KMS-11 (cell line): ENCODE measurements at regions not wholly inside any gene's neighbourhood (a gene's known extent, or its start where the extent isn't known, plus 50 kb on each side); places are given as distances from the start of the nearest gene placed in this dataset.
A peak's percentile ranks its signal among the peaks of the same experiment; 100 is the strongest.

Source experiments
- H2AFZ ChIP-seq: fragments of 200-600 bp; sonication (generic); 2 replicates; pipeline ENCODE4 v1.6.1; 2016; ENCODE audit warnings: antibody characterized with exemption, mixed run types, low read depth
- H3K27ac ChIP-seq: fragments of 200-600 bp; sonication (generic); 2 replicates; pipeline ENCODE4 v1.6.1; 2016; ENCODE audit warnings: mild to moderate bottlenecking, mixed run types
- H3K27me3 ChIP-seq: fragments of 200-600 bp; sonication (generic); 2 replicates; pipeline ENCODE4 v1.6.1; 2017; ENCODE audit warnings: mild to moderate bottlenecking, low read depth, mixed run types, moderate library complexity; ENCODE audit not compliant: insufficient read depth
- H3K36me3 ChIP-seq: fragments of 200-600 bp; sonication (generic); 2 replicates; pipeline ENCODE4 v1.6.1; 2017; ENCODE audit warnings: mild to moderate bottlenecking, mixed run types; ENCODE audit not compliant: insufficient read depth
- H3K4me1 ChIP-seq: fragments of 200-600 bp; sonication (generic); 2 replicates; pipeline ENCODE4 v1.6.1; 2016; ENCODE audit warnings: mild to moderate bottlenecking, low read depth, mixed run types; ENCODE audit not compliant: poor library complexity, severe bottlenecking
- H3K4me2 ChIP-seq: fragments of 200-600 bp; sonication (generic); 2 replicates; pipeline ENCODE4 v1.7.0; 2016; ENCODE audit warnings: mild to moderate bottlenecking, mixed run types
- H3K4me3 ChIP-seq: fragments of 200-600 bp; sonication (generic); IDR thresholded peaks from 2 replicates; pipeline ENCODE4 v1.6.1; 2017; ENCODE audit warnings: low read depth, low read length, mixed read lengths; ENCODE audit not compliant: insufficient read depth
- H3K79me2 ChIP-seq: fragments of 200-600 bp; sonication (generic); 2 replicates; pipeline ENCODE4 v1.6.1; 2016; ENCODE audit warnings: low read depth, mixed run types; ENCODE audit not compliant: insufficient read depth
- H3K9ac ChIP-seq: fragments of 200-600 bp; sonication (generic); 2 replicates; pipeline ENCODE4 v1.6.1; 2016; ENCODE audit warnings: mild to moderate bottlenecking, mixed run types
- H4K20me1 ChIP-seq: fragments of 200-600 bp; sonication (generic); 2 replicates; pipeline ENCODE4 v1.6.1; 2016; ENCODE audit warnings: mild to moderate bottlenecking, mixed run types; ENCODE audit not compliant: insufficient read depth
- TF ChIP-seq, protein P1 (sequence below): fragments of 200-600 bp; sonication (generic); conservative IDR thresholded peaks from 2 replicates; pipeline ENCODE4 v1.6.1; 2017; ENCODE audit warnings: low read depth, mild to moderate bottlenecking, antibody characterized with exemption, low read length, moderate library complexity, mixed read lengths

DNA sequence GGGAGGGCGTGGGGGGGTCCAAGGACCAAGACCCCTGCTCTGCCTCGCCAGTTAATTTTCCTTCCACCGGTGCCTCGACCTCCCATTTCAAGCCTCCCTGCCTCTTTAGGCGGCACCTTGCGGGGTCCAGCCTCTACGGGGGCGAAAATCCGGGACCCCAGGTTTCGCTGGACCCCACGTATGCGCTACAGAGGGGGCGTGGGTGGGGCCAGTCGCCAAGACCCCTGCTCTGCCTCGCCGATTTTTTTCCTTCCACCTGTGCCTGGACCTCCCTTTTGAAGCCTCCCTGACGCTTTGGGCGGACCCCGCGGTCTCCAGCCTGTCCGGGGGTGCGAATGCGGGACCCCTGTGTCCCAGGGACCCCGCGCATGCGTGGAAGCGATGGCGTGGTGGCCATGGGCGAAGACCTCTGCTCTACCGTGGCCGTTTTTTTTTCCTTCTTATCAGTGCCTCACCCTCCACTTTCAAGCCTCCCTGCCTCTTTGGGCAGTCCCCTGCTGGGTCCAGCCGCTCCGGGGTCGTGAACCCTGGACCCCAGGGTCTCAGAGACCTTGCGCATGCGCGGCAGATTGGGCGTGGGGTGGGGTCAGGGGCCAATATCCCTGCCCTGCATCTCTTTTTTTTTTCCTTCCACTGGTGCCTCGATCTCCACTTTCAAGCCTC, 324.2 kb downstream of the ALG10 start:
- H3K4me1 ChIP-seq = peaks cover 7% of the 10 kb centered on the region
- no peaks in the 10 kb centered on the region for H3K36me3 ChIP-seq
- no peak overlapping the region for H3K27ac ChIP-seq
- peak overlapping the region; percentile 98 for H3K4me2 ChIP-seq
- H3K79me2 ChIP-seq = no peaks in the 10 kb centered on the region
- H3K9ac ChIP-seq = peak overlapping the region; percentile 30; the same call in 1 of the 2 replicates
- TF ChIP-seq, protein P1, sequence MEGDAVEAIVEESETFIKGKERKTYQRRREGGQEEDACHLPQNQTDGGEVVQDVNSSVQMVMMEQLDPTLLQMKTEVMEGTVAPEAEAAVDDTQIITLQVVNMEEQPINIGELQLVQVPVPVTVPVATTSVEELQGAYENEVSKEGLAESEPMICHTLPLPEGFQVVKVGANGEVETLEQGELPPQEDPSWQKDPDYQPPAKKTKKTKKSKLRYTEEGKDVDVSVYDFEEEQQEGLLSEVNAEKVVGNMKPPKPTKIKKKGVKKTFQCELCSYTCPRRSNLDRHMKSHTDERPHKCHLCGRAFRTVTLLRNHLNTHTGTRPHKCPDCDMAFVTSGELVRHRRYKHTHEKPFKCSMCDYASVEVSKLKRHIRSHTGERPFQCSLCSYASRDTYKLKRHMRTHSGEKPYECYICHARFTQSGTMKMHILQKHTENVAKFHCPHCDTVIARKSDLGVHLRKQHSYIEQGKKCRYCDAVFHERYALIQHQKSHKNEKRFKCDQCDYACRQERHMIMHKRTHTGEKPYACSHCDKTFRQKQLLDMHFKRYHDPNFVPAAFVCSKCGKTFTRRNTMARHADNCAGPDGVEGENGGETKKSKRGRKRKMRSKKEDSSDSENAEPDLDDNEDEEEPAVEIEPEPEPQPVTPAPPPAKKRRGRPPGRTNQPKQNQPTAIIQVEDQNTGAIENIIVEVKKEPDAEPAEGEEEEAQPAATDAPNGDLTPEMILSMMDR = no peak
- no peaks in the 10 kb centered on the region for H4K20me1 ChIP-seq
- peak overlapping the region; percentile 93 for H2AFZ ChIP-seq
- peaks cover 40% of the 10 kb centered on the region for H3K27me3 ChIP-seq
- no peak overlapping the region for H3K4me3 ChIP-seq

DNA sequence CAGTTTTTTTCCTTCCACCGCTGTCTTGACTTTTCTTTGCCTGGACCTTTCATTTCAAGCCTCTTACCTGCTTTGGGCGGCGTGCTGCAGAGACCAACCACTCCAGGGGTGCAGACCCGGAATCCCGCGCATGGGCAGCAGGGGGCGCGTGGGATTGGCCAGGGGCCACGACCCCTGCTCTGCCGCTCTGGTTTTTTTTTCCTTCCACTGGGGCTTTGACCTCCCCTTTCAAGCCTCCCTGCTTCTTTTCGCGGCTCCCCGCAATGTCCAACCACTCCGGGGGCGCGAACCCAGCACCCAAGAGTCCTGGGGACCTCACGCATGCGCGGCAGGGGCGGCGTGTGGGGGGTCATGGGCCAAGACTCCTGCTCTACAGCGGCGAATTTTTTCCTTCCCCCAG, 325.1 kb downstream of the ALG10 start:
- peak overlapping the region; percentile 93 for H2AFZ ChIP-seq
- no peaks in the 10 kb centered on the region for H4K20me1 ChIP-seq
- no peak overlapping the region for H3K27ac ChIP-seq
- TF ChIP-seq, protein P1 = peak; percentile 82
- no peaks in the 10 kb centered on the region for H3K4me1 ChIP-seq
- no peaks in the 10 kb centered on the region for H3K79me2 ChIP-seq
- no peak overlapping the region for H3K9ac ChIP-seq
- H3K4me3 ChIP-seq = no peak overlapping the region
- H3K4me2 ChIP-seq = peak overlapping the region; percentile 98
- peaks cover 32% of the 10 kb centered on the region for H3K27me3 ChIP-seq
- H3K36me3 ChIP-seq = no peaks in the 10 kb centered on the region

DNA sequence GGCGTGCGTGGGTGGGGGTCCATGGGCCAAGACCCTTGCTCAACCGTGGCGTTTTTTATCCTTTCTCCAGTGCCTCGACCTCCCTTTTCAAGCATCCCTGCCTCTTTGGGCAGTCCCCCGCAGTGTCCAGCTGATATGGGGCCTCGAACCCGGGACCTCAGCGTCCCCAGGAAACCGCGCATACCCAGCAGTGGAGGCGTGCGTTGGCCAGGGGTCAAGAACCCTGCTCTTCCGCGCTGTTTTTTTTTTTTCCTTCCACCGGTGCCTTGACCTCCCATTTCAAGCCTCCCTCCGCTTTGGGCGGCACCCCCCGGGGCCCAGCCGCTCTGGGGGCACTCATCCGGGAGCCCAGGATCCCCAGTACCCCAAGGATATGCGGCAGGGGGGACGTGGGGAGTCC, 325.8 kb downstream of the ALG10 start:
- no peak overlapping the region for H3K9ac ChIP-seq

DNA sequence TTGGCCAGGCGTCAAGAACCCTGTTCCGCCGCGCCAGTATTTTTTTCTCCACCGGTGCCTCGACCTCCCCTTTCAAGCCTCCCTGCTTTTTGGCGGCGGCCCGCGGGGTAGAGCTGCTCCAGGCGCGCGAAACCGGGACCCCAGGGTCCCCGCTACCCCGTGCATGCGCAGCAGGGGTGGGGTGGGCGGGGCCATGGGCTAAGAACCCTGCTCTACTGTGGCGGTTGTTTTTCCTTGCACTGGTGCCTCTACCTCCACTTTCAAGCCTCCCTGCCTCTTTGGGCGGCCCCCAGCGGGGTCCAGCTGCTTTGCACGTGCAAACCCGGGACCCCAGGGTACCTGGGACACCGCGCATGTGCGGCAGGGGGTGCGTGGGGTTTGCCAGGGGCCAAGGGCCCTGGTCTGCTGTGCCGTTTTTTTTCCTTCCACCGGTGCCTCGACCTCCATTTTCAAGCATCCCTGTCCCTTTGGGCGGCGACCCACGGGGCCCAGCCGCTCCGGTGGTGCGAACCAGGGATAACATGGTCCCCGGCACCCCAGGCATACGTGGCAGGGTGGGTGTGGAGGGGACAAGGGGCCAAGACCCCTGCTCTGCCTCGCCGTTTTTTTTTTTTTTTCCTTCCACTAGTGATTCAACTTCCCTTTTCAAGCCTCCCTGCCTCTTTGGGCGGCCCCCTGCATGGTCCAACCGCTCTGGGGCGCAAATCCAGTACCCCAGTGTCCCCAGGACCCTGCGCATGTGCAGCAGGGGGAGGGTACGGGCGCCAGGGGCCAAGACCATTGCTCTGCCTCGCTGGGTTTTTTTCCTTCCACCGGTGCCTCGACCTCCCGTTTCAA, 326.8 kb downstream of the ALG10 start:
- TF ChIP-seq, protein P1 = no peak
- H3K36me3 ChIP-seq = no peaks in the 10 kb centered on the region
- no peaks in the 10 kb centered on the region for H3K4me1 ChIP-seq
- peak overlapping the region; percentile 75 for H2AFZ ChIP-seq
- no peak overlapping the region for H3K4me3 ChIP-seq
- H3K9ac ChIP-seq = peak overlapping the region; percentile 15; the same call in 1 of the 2 replicates
- peaks cover 20% of the 10 kb centered on the region for H3K27me3 ChIP-seq
- H4K20me1 ChIP-seq = no peaks in the 10 kb centered on the region
- no peaks in the 10 kb centered on the region for H3K79me2 ChIP-seq
- no peak overlapping the region for H3K27ac ChIP-seq
- peak overlapping the region; percentile 64 for H3K4me2 ChIP-seq

More for the DNA sequence above, 325.8 kb downstream of the ALG10 start:
- Histone ChIP-seq H3K27me3 (peaks cover 26% of the 10 kb centered on the region), H3K27ac (no peak overlapping the region), H3K4me3 (no peak overlapping the region), H3K79me2 (no peaks in the 10 kb centered on the region), H4K20me1 (no peaks in the 10 kb centered on the region), H3K36me3 (no peaks in the 10 kb centered on the region), H3K4me1 (no peaks in the 10 kb centered on the region), H3K4me2 (no peak overlapping the region; the same call in 1 of the 2 replicates), H2AFZ (no peak overlapping the region)
- TF ChIP-seq, protein P1 = no peak
